GM19193 (cell line): ENCODE measurements at regions not wholly inside any gene's neighbourhood (a gene's known extent, or its start where the extent isn't known, plus 50 kb on each side); places are given as distances from the start of the nearest gene placed in this dataset.

Experiments used
- POLR2A ChIP-seq: IDR thresholded peaks from 4 replicates; pipeline ENCODE4 v1.6.1; 2011; ENCODE audit not compliant: insufficient read depth, insufficient read length; ENCODE audit errors: extremely low read depth

- no peak for TF ChIP-seq POLR2A
Observed at GRCh38 chr10:78451592-78451991, 417.9 kb downstream of the RPS24 start.

GRCh38 chr10:78454123-78454645, 420.5 kb downstream of the RPS24 start:
- no peak for TF ChIP-seq POLR2A

GRCh38 chr10:78455236-78455635, 421.6 kb downstream of the RPS24 start:
- TF ChIP-seq POLR2A: no peak

GRCh38 chr10:78455811-78456210, 422.1 kb downstream of the RPS24 start:
- TF ChIP-seq POLR2A: no peak

GRCh38 chr10:78456649-78457400, 423.2 kb downstream of the RPS24 start:
- no peak for TF ChIP-seq POLR2A

GRCh38 chr10:78457804-78458482, 424.3 kb downstream of the RPS24 start:
- no peak for TF ChIP-seq POLR2A

GRCh38 chr10:78458983-78459638, 425.4 kb downstream of the RPS24 start:
- TF ChIP-seq POLR2A: no peak

- TF ChIP-seq POLR2A: no peak
Observed at GRCh38 chr10:78459639-78460037, 426.0 kb downstream of the RPS24 start.

GRCh38 chr10:78460204-78460603, 426.5 kb downstream of the RPS24 start:
- TF ChIP-seq POLR2A: no peak

- TF ChIP-seq POLR2A: no peak
Observed at GRCh38 chr10:78461333-78461732, 427.7 kb downstream of the RPS24 start.

- no peak for TF ChIP-seq POLR2A
Observed at GRCh38 chr10:78462176-78462575, 428.5 kb downstream of the RPS24 start.

GRCh38 chr10:78462726-78463228, 429.1 kb downstream of the RPS24 start:
- no peak for TF ChIP-seq POLR2A

- TF ChIP-seq POLR2A: no peak
Observed at GRCh38 chr10:78464118-78464855, 430.6 kb downstream of the RPS24 start.

GRCh38 chr10:78464856-78465267, 431.2 kb downstream of the RPS24 start:
- no peak for TF ChIP-seq POLR2A

GRCh38 chr10:78465431-78465830, 431.8 kb downstream of the RPS24 start:
- no peak for TF ChIP-seq POLR2A
